HG02870 (cell line): ENCODE measurements at regions not wholly inside any gene's neighbourhood (a gene's known extent, or its start where the extent isn't known, plus 50 kb on each side); places are given as distances from the start of the nearest gene placed in this dataset.
"Not testable (repeated sequence)": the region's sequence is repeated elsewhere in the genome, so short reads cannot be mapped to it uniquely, and the experiment has no call there.

ENCODE experiments used
- ATAC-seq: cut with Tn5 transposase; IDR thresholded peaks from one replicate; pipeline ENCODE4 v1.9.1; 2021; ENCODE audit warnings: mild to moderate bottlenecking, moderate library complexity; ENCODE audit not compliant: unreplicated experiment

DNA sequence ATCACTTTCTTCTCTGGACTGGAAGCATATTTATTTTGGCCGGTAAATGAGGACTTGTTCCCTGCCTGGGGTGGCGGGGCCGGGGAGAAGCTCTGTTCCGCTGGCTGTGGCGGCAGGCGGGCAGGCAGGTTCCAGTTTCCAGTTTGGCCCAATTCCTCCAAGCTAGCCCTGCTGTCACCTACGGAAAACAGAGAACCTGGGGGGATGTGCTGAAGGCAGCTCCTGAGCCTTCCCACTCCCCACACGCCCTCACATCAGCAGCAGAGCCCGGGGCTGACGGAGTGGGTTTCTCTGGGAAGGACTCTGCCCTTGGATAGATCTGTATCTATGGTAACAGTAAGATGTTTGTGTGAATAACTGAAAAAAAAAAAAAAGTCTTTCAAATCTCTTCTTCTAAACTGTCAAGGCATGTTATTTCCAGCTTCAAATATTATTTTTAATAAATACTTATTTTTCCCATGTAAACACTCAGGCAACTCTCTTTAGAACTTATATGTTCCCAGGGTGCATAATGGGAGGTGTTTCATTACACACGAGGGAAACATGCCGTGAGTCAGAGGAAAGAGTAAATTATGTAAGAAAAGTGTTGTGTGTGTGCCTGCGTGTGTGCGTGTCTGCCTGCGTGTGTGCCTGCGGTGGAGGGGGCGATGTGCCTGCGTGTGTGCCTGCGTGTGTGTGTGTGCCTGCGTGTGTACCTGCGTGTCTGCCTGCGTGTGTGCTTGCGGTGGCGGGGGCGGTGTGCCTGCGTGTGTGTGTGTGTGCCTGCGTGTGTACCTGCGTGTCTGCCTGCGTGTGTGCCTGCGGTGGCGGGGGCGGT lies 116.1 kb upstream of the ZNF516 start:
- ATAC-seq, result no peak

DNA sequence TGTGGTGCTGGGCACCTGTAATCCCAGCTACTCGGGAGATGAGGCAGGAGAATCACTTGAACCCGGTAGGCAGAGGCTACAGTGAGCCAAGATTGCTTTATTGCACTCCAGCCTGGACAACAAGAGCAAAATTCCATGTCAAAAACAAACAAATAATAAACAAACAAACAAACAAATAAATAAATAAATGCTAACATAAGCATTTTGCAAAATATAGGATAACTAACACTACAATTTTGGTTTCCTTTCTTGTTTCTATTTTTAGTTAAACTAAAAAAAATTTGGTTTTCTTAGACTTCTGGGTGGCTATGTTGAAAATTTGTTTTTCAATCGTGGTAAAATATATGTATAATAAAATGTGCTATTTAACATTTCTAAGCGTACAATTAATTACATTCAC lies 115.0 kb upstream of the ZNF516 start:
- no peak for ATAC-seq

DNA sequence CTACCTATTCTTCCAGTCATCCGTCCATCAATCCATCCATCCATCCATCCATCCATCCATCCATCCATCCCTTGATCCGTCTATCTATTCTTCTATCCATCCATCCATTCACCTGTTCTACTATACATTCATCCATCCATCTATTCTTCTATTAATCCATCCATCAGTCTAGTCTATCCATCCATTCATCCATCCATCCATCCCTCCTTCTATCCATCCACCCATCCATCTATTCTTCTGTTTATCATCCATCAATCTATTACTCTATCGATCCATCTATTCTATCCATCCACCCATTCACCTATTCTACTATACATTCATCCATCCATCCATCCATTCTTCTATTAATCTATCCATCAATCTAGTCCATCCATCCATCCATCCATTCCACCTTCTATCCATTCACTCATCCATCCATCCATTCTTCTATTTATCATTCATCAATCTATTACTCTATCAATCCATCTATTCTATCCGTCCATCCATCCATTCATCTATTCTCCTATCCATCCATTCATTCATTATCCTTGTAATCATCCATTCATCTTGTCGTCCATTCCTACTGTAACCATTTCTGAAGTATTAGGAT lies 110.4 kb upstream of the ZNF516 start:
- no peak for ATAC-seq

- no peak for ATAC-seq
Measured at GRCh38 chr18:76604935-76605240, 109.8 kb upstream of the ZNF516 start.

- no peak for ATAC-seq
Measured at GRCh38 chr18:76604108-76604934, 109.3 kb upstream of the ZNF516 start.

DNA sequence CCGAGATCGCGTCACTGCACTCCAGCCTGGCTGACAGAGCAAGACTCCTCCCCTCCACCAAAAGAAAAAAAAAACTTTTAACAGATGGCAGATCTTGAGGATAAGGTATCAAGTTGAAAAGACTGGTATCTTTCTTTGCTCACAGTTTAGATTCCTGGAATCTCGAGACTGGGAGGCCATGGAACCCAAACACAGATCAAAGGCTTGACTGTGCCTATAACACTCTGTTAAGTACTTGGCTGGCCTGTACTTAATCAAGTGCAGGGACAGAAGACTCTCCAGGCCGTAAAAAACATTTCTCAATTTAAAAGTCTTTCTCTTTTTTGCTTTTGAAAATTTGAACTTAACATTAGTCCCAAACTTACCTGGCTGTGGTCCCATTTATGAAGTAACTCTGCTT lies 107.1 kb upstream of the ZNF516 start:
- no peak for ATAC-seq

DNA sequence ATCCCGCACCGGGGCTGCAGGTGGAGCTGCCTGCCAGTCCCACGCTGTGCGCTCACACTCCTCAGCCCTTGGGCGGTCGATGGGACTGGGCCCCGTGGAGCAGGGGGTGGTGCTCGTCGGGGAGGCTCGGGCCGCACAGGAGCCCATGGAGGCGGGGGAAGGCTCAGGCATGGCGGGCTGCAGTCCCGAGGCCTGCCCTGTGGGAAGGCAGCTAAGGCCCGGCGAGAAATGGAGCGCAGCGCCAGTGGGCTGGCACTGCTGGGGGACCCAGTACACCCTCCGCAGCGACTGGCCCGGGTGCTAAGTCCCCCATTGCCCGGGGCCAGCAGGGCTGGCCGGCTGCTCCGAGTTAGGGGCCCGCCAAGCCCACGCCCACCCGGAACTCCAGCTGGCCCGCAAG lies 105.0 kb upstream of the ZNF516 start:
- not testable (repeated sequence) for ATAC-seq

- ATAC-seq, result no peak
Measured at GRCh38 chr18:76594966-76595365, 99.9 kb upstream of the ZNF516 start.

DNA sequence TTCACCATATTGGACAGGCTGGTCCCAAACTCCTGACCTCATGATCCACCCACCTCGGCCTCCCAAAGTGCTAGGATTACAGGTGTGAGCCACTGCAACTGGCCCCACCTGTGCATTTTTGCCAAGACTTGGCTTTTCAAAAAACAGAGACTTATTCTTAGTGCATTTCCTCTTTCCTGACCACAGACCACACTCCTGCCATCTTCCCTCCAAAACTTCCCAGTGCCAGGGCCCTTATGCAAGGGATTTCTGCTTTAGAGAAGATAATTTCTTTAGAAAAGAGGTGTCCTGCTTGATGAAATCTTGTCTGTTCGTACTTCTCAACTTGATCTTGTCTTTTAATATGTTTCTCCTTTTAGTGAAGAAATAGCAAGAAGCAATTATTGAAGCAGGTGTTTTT lies 98.8 kb upstream of the ZNF516 start:
- ATAC-seq, result no peak

DNA sequence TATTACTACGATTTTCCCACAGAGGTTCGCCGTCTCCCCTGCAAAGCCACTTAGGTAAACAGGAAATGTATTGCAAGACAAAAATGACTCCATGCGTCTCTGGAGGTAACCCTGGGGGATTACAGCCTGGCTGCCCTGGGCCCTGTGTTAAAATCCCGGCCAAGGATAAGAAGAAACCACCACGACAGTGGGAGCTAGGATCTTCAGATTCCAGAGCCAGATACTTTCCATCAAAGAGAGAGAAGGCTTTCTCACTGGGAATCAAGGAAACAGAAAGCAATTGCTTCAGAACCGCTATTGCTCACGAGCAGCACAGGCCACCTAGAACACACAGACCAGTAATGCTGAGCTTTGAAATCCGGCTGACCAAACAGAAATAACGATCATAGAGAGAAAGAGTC lies 97.9 kb upstream of the ZNF516 start:
- ATAC-seq, result no peak

DNA sequence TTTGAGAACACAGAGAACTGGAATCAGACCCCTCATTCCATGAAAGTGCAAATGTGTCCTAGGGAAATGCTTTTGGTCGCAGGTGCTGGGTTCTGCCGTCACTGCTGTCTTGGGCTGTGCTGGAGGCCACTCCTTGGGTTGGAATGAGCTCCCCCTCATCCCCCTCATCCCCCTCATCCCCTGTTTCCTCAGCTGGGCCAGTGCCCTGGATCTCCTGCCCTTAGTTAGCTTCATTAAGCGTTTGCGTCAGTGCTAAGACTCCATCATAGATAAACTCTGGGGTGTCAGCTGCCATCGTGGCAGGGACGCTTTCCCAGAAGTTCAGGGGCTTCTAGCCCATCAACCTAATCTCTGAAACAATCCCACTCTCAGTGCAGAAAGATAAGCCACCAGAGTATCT lies 97.1 kb upstream of the ZNF516 start:
- no peak for ATAC-seq

GRCh38 chr18:76589866-76590265 lies 94.8 kb upstream of the ZNF516 start:
- no peak for ATAC-seq

- no peak for ATAC-seq
Measured at GRCh38 chr18:76589316-76589715, 94.3 kb upstream of the ZNF516 start.

DNA sequence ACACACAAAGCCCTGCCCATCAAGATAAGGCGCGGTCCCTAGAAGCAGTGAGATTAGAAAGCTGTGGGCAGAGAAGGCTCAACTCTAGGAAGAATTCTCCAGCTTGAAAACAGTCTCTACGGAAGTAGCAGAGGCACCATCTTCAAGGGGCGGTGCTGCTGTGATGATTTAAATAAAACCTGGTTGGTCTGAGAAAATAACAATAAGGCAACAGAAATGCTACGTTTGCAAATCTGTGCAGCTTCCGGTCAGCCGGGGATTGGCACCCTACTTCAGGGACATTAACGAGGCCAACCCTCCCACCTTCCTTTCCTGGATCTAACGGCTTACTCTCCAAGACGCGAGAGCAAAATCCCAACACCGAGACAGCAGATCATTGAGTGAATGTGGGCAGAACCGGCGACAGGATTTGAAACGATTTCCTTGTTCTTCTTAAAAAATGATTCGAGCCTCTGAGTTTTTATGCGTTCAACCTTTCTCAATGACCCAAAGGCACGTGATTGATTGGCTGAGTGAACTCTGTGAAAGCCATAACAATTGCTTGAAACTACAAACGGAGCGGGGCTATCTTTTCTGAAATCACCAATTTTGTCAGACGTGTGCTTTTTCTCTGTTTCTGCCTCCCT lies 93.7 kb upstream of the ZNF516 start:
- ATAC-seq, result no peak

DNA sequence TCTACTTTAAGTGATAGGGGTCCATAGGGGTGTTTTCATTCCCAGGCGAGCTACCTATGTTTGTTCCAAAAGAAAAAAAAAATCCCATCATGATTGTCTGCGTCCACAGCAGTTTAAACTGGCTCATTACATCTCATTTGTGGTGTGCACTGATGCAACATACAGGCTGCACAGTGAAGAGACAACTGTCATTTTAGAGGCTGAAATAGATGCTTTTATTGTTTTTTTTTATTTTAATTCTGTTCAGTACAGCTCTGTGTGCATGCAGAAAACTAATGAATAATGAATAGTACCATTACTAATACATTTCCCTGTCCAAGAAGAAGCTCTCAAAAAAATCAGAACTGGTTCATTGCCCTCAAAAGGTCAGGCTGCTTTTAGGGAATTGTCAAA lies 92.8 kb upstream of the ZNF516 start:
- no peak for ATAC-seq

DNA sequence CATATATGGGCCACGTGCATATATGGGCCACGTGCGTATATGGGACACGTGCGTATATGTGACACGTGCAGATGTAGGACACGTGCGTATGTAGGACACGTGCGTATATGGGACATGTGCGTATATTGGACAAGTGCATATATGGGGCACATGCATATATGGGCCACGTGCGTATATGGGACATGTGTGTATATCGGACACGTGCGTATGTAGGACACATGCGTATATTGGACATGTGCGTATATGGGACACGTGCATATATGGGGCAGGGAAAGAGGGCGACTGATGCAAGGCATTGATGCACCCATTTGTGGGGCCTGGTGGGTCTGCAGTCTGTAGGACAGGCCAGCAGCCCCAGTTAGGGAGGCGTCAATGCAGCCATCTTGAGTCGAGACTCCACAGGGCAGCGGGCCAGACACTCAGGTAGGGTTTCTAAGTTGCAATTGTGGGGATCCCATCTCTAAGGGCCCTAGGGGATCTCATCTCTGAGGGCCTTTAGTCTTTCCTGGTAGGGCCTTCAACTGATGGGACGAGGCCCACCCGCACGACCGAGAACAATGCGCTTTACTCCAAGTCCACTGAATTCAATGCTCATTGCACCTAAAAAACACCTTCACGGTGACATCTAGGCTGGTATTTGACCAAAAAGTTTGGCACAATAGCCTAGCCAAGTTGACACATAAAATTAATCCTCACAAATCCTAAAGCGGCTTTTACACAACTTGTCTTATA lies 92.3 kb upstream of the ZNF516 start:
- ATAC-seq, result no peak

GRCh38 chr18:76584414-76585310 lies 89.6 kb upstream of the ZNF516 start:
- no peak for ATAC-seq

DNA sequence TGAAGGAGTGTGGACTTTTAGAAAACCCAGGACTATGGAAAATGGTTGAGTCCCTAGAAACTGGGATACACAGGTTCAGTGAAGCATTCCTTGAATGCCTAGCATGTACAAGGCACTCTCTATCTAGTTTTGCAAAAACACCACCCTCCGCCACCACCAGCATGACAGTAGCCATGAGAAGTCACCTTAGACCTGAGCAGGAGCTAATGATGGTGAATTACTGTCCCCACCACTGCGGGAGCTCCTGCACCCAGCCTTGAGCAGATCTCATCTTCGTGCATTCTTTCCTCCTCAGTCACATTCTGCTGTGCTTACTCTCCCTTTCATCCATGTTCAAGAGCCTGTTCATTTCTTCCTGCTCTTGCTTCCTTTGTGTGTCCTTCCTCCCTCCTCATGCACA lies 86.2 kb upstream of the ZNF516 start:
- ATAC-seq, result no peak

GRCh38 chr18:76580288-76580962 lies 85.4 kb upstream of the ZNF516 start:
- ATAC-seq, result no peak
